Progenitor cell of endocrine pancreas (in vitro differentiated cells): ENCODE measurements at regions not wholly inside any gene's neighbourhood (a gene's known extent, or its start where the extent isn't known, plus 50 kb on each side); places are given as distances from the start of the nearest gene placed in this dataset.
A peak's percentile ranks its signal among the peaks of the same experiment; 100 is the strongest.
"Not testable (repeated sequence)": the region's sequence is repeated elsewhere in the genome, so short reads cannot be mapped to it uniquely, and the experiment has no call there.

Source experiments
- DNase-seq: peaks from one replicate; pipeline ENCODE4 v3.0.0; 2021; ENCODE audit warnings: low spot score; ENCODE audit not compliant: unreplicated experiment
- H3K27ac Mint-ChIP-seq: 2 replicates; pipeline ENCODE4 v1.8.0; 2021; ENCODE audit warnings: mild to moderate bottlenecking, moderate library complexity, mixed read lengths
- H3K27me3 Mint-ChIP-seq: 2 replicates; pipeline ENCODE4 v1.8.0; 2021; ENCODE audit warnings: mixed read lengths
- H3K36me3 Mint-ChIP-seq: 2 replicates; pipeline ENCODE4 v1.8.0; 2022; ENCODE audit warnings: mixed read lengths; ENCODE audit not compliant: insufficient read depth
- H3K4me1 Mint-ChIP-seq: 2 replicates; pipeline ENCODE4 v1.8.0; 2021; ENCODE audit warnings: low read depth, mixed read lengths
- H3K4me3 Mint-ChIP-seq: 2 replicates; pipeline ENCODE4 v1.8.0; 2021; ENCODE audit warnings: low read depth, mild to moderate bottlenecking, moderate library complexity, mixed read lengths
- H3K9me3 Mint-ChIP-seq: 2 replicates; pipeline ENCODE4 v1.8.0; 2021; ENCODE audit warnings: low read depth, mixed read lengths
- TF ChIP-seq, protein P1 (sequence below): fragments of 200-600 bp; sonication (generic); IDR thresholded peaks from one replicate; pipeline ENCODE4 v1.5.0; 2021; ENCODE audit warnings: antibody characterized with exemption, mild to moderate bottlenecking; ENCODE audit not compliant: unreplicated experiment

DNA sequence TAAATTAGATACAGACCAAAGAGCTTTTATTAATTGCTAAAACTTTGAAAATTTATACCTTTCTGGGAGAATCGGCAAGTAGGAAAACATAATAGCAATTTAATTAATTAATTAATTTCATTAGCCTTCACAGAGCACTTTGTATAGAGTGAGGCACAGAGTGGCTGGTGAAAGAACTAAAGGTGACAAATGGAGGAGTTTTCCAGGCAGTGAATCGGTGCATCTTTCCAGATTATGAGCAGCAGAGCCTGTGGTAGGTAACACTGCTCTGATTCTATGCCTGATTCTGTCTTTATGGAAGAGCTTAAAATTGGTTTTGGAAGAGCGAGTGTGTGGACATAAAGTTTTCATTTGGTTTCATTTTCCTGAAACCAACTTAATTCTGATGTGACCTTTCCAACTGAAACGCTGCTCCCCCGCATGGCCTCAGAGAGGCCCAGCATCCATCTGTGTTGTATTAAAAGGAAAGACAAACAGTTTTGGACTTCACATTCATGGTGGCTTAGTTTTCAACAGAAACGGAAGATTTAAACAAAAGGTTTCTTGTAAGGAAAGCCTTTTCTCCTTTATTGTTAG, 188.9 kb upstream of the RPS23 start:
- DNase-seq, result no peak
- Mint-ChIP-seq H3K36me3 (peaks cover 6% of the 10 kb centered on the region), H3K27me3 (no peaks in the 10 kb centered on the region), H3K27ac (peak overlapping the region; percentile 61), H3K4me3 (no peak overlapping the region), H3K9me3 (peaks cover 23% of the 10 kb centered on the region), H3K4me1 (peaks cover 18% of the 10 kb centered on the region)
- TF ChIP-seq, protein P1, sequence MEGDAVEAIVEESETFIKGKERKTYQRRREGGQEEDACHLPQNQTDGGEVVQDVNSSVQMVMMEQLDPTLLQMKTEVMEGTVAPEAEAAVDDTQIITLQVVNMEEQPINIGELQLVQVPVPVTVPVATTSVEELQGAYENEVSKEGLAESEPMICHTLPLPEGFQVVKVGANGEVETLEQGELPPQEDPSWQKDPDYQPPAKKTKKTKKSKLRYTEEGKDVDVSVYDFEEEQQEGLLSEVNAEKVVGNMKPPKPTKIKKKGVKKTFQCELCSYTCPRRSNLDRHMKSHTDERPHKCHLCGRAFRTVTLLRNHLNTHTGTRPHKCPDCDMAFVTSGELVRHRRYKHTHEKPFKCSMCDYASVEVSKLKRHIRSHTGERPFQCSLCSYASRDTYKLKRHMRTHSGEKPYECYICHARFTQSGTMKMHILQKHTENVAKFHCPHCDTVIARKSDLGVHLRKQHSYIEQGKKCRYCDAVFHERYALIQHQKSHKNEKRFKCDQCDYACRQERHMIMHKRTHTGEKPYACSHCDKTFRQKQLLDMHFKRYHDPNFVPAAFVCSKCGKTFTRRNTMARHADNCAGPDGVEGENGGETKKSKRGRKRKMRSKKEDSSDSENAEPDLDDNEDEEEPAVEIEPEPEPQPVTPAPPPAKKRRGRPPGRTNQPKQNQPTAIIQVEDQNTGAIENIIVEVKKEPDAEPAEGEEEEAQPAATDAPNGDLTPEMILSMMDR, result no peak

- TF ChIP-seq, protein P1, result no peak
- no peak overlapping the region for H3K27ac Mint-ChIP-seq
- peaks cover 32% of the 10 kb centered on the region for H3K9me3 Mint-ChIP-seq
- peaks cover 7% of the 10 kb centered on the region for H3K36me3 Mint-ChIP-seq
- no peak overlapping the region for H3K4me3 Mint-ChIP-seq
- peaks cover 13% of the 10 kb centered on the region for H3K4me1 Mint-ChIP-seq
- H3K27me3 Mint-ChIP-seq, result no peaks in the 10 kb centered on the region
- DNase-seq, result no peak
Measured at GRCh38 chr5:82465235-82465634, 187.1 kb upstream of the RPS23 start.

DNA sequence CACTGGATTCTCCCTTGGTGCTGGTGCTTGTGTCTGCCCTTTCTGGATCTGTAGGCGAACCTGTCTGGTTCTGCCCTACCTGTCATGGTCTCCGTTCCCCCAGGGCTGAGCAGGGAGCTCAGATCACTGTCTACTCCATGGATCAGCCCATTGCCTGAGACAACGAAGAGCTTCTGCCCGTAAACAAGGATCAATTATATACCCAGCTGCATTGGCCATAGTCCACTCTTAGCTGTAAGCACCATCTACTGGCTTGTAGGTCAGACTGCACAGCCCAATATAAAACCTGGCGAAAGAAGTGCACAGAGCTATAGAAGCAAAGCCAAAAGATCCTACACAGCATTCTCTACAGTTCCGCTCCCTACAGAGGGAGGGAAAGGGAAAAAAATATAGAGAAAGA, 181.5 kb upstream of the RPS23 start:
- TF ChIP-seq, protein P1, result no peak
- H3K4me3 Mint-ChIP-seq, result no peak overlapping the region
- H3K4me1 Mint-ChIP-seq, result no peaks in the 10 kb centered on the region
- H3K27me3 Mint-ChIP-seq, result no peaks in the 10 kb centered on the region
- H3K9me3 Mint-ChIP-seq, result peaks cover 54% of the 10 kb centered on the region
- peaks cover 12% of the 10 kb centered on the region for H3K36me3 Mint-ChIP-seq
- no peak overlapping the region for H3K27ac Mint-ChIP-seq
- no peak for DNase-seq

GRCh38 chr5:82455317-82455716, 177.2 kb upstream of the RPS23 start:
- H3K27ac Mint-ChIP-seq, DNase-seq, H3K4me3 Mint-ChIP-seq, H3K36me3 Mint-ChIP-seq, H3K4me1 Mint-ChIP-seq, H3K27me3 Mint-ChIP-seq: not testable (repeated sequence)
- peaks cover 40% of the 10 kb centered on the region for H3K9me3 Mint-ChIP-seq

DNA sequence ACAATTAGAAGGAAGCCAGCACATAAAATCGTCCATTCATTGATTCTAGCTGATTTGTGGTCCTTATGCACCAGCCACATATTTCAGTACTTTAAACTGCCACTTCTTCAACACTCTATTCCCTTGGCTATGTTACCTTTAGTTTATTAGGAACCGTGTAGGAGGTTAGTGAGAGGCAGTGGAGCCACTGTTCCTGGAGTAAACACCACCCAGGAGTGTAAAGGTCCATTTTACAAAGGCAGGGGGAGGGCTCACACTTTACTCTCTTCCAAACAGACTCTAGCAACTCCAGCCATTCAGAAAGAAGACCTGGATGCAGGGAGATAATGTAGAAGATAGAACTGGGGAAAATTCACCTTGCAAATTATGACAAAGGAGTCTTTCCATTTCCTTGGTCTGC, 170.2 kb upstream of the RPS23 start:
- Mint-ChIP-seq H3K36me3 (no peaks in the 10 kb centered on the region), H3K4me3 (no peak overlapping the region), H3K27ac (no peak overlapping the region), H3K4me1 (peaks cover 4% of the 10 kb centered on the region), H3K9me3 (peaks cover 11% of the 10 kb centered on the region), H3K27me3 (no peaks in the 10 kb centered on the region)
- TF ChIP-seq, protein P1, result no peak
- DNase-seq, result no peak

- no peak overlapping the region for H3K27ac Mint-ChIP-seq
- H3K4me3 Mint-ChIP-seq, result no peak overlapping the region
- H3K36me3 Mint-ChIP-seq, result no peaks in the 10 kb centered on the region
- TF ChIP-seq, protein P1, result no peak
- no peak for DNase-seq
- no peaks in the 10 kb centered on the region for H3K27me3 Mint-ChIP-seq
- peaks cover 11% of the 10 kb centered on the region for H3K9me3 Mint-ChIP-seq
- H3K4me1 Mint-ChIP-seq, result peaks cover 4% of the 10 kb centered on the region
Measured at GRCh38 chr5:82447913-82448312, 169.8 kb upstream of the RPS23 start.
